GM23338 (cell line): ENCODE measurements at regions not wholly inside any gene's neighbourhood (a gene's known extent, or its start where the extent isn't known, plus 50 kb on each side); places are given as distances from the start of the nearest gene placed in this dataset.

Experiments
- ATAC-seq: fragments of 200-7000 bp; cut with Tn5 transposase; 3 replicates; pipeline ENCODE4 v1.9.1; 2020
- DNase-seq: peaks from one replicate; pipeline ENCODE4 v3.0.0-alpha.2; 2015; ENCODE audit warnings: low spot score
- H2AFZ ChIP-seq: fragments of 200-600 bp; sonication (generic); 2 replicates; pipeline ENCODE4 v1.8.0; 2016; ENCODE audit warnings: antibody characterized with exemption, mild to moderate bottlenecking, moderate library complexity
- H3F3A ChIP-seq: fragments of 200-600 bp; sonication (generic); replicated peaks from 2 replicates; pipeline ENCODE4 v1.8.0; 2017; ENCODE audit warnings: antibody characterized with exemption, mixed run types, low read depth
- H3K27ac ChIP-seq: fragments of 200-600 bp; sonication (generic); 2 replicates; pipeline ENCODE4 v1.6.1; 2016; ENCODE audit warnings: low read depth
- H3K27me3 ChIP-seq: fragments of 200-600 bp; sonication (generic); 2 replicates; pipeline ENCODE4 v1.8.0; 2016; ENCODE audit warnings: mild to moderate bottlenecking, mixed run types, moderate library complexity; ENCODE audit not compliant: insufficient read depth
- H3K36me3 ChIP-seq: fragments of 200-600 bp; sonication (generic); 2 replicates; pipeline ENCODE4 v1.8.0; 2016; ENCODE audit warnings: mild to moderate bottlenecking; ENCODE audit not compliant: insufficient read depth
- H3K4me1 ChIP-seq: fragments of 200-600 bp; sonication (generic); 2 replicates; pipeline ENCODE4 v1.8.0; 2016; ENCODE audit warnings: mild to moderate bottlenecking, moderate library complexity; ENCODE audit not compliant: insufficient read depth
- H3K4me2 ChIP-seq: fragments of 200-600 bp; sonication (generic); 2 replicates; pipeline ENCODE4 v1.7.1; 2017; ENCODE audit warnings: mixed run types
- H3K4me3 ChIP-seq: fragments of 200-600 bp; sonication (generic); 2 replicates; pipeline ENCODE4 v1.6.1; 2016; ENCODE audit warnings: mixed run types
- H3K79me2 ChIP-seq: fragments of 200-600 bp; sonication (generic); replicated peaks from 2 replicates; pipeline ENCODE4 v1.8.0; 2017; ENCODE audit warnings: mild to moderate bottlenecking; ENCODE audit not compliant: insufficient read depth
- H3K9me2 ChIP-seq: fragments of 200-600 bp; sonication (generic); 2 replicates; pipeline ENCODE4 v1.8.0; 2017; ENCODE audit not compliant: insufficient read depth
- H4K20me1 ChIP-seq: fragments of 200-600 bp; sonication (generic); replicated peaks from 2 replicates; pipeline ENCODE4 v1.8.0; 2017; ENCODE audit warnings: mild to moderate bottlenecking; ENCODE audit not compliant: insufficient read depth
- H3K27ac Mint-ChIP-seq: 2 replicates; pipeline ENCODE4 v1.8.0; 2020; ENCODE audit warnings: inconsistent platforms, mild to moderate bottlenecking, moderate library complexity, mixed read lengths
- H3K27me3 Mint-ChIP-seq: 3 replicates; pipeline ENCODE4 v1.8.0; 2022; ENCODE audit warnings: low read depth, mild to moderate bottlenecking, moderate library complexity, mixed read lengths, inconsistent platforms; ENCODE audit not compliant: insufficient read depth, poor library complexity
- H3K36me3 Mint-ChIP-seq: 3 replicates; pipeline ENCODE4 v1.8.0; 2021; ENCODE audit warnings: low read depth, mild to moderate bottlenecking, inconsistent platforms, moderate library complexity, mixed read lengths
- H3K4me1 Mint-ChIP-seq: 3 replicates; pipeline ENCODE4 v1.8.0; 2020; ENCODE audit warnings: mild to moderate bottlenecking, inconsistent platforms, mixed read lengths
- H3K4me3 Mint-ChIP-seq: 3 replicates; pipeline ENCODE4 v1.8.0; 2021; ENCODE audit warnings: moderate library complexity, mild to moderate bottlenecking, inconsistent platforms, mixed read lengths
- H3K9me3 Mint-ChIP-seq: 3 replicates; pipeline ENCODE4 v1.8.0; 2020; ENCODE audit warnings: moderate library complexity, mild to moderate bottlenecking, inconsistent platforms, mixed read lengths
- CREB1 ChIP-seq: fragments of 250-450 bp; sonication (Bioruptor Pico); IDR thresholded peaks from 2 replicates; pipeline ENCODE4 v1.5.0; 2020; ENCODE audit warnings: low read depth, mild to moderate bottlenecking, moderate library complexity
- EZH2 ChIP-seq: fragments of 200-600 bp; sonication (generic); IDR thresholded peaks from one replicate; pipeline ENCODE4 v1.8.0; 2017; ENCODE audit warnings: antibody characterized with exemption, mild to moderate bottlenecking, low read depth; ENCODE audit not compliant: unreplicated experiment
- EZH2phosphoT487 ChIP-seq: fragments of 200-600 bp; sonication (generic); IDR thresholded peaks from one replicate; pipeline ENCODE4 v1.8.1; 2018; ENCODE audit warnings: antibody characterized with exemption; ENCODE audit not compliant: unreplicated experiment
- JUNB ChIP-seq: IDR thresholded peaks from one replicate; pipeline ENCODE4 v1.6.1; 2016; ENCODE audit warnings: antibody characterized with exemption; ENCODE audit not compliant: unreplicated experiment
- NANOG ChIP-seq: IDR thresholded peaks from 2 replicates; pipeline ENCODE4 v1.6.1; 2016; ENCODE audit warnings: antibody characterized with exemption, borderline replicate concordance
- POLR2AphosphoS5 ChIP-seq: IDR thresholded peaks from 2 replicates; pipeline ENCODE4 v1.6.1; 2016; ENCODE audit warnings: antibody characterized with exemption, low read depth
- STAT1 ChIP-seq: IDR thresholded peaks from one replicate; pipeline ENCODE4 v1.6.1; 2016; ENCODE audit warnings: antibody characterized with exemption; ENCODE audit not compliant: unreplicated experiment
- ZNF114 ChIP-seq: fragments of 250-450 bp; sonication (Bioruptor Pico); IDR thresholded peaks from 2 replicates; pipeline ENCODE4 v1.5.0; 2020; ENCODE audit warnings: mild to moderate bottlenecking, moderate library complexity
- ZNF331 ChIP-seq: fragments of 250-450 bp; sonication (Bioruptor Pico); IDR thresholded peaks from 2 replicates; pipeline ENCODE4 v1.5.0; 2020; ENCODE audit warnings: low read depth, mild to moderate bottlenecking, moderate library complexity
- TF ChIP-seq, protein P1 (sequence below), 2 experiments: fragments of 200-600 bp in 1 of 2; sonication (generic) in 1 of 2; conservative IDR thresholded peaks; 2 replicates each; pipeline versions ENCODE4 v1.5.1 to v1.6.1; 2016 to 2017; ENCODE audit warnings: antibody characterized with exemption in 2 of 2, low read depth in 2 of 2, mild to moderate bottlenecking in 2 of 2, moderate library complexity in 1 of 2
- TF ChIP-seq, protein P2 (sequence below): IDR thresholded peaks from one replicate; pipeline ENCODE4 v1.6.1; 2018; ENCODE audit warnings: antibody characterized with exemption; ENCODE audit not compliant: unreplicated experiment
- TF ChIP-seq, protein P3 (sequence below): fragments of 250-450 bp; sonication (Bioruptor Pico); IDR thresholded peaks from 2 replicates; pipeline ENCODE4 v1.5.0; 2020; ENCODE audit warnings: mild to moderate bottlenecking, moderate library complexity
- TF ChIP-seq, protein P4 (sequence below): IDR thresholded peaks from 2 replicates; pipeline ENCODE4 v1.6.1; 2016; ENCODE audit warnings: antibody characterized with exemption

DNA sequence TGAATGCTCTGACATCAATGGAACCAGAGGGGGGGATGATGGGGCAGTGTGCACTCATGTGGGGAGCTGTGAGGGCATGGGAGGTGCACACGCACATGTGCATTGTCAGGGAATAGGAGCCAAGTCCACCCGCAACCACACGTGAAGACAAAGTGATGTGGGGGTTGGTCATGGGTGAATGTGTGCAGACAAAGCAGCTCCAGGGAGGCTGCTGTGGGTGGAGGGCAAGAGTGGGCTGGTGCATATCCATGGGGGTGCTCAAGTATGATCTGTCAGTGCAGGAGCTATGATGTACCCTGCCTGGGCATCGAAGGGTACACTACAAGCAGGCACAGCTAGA lies 301.9 kb downstream of the TEX13C start:
- no peak for DNase-seq
- Mint-ChIP-seq H3K4me1 (no peaks in the 10 kb centered on the region), H3K27me3 (peaks cover 5% of the 10 kb centered on the region), H3K9me3 (no peaks in the 10 kb centered on the region), H3K27ac (no peak overlapping the region), H3K36me3 (no peaks in the 10 kb centered on the region; the same call in 2 of the 3 replicates), H3K4me3 (no peak overlapping the region)
- Histone ChIP-seq H3K27me3 (0 out of 2 replicates have a peak, but pooled peaks cover 2% of the 10 kb centered on the region), H3K4me3 (no peak overlapping the region), H3F3A (no peaks in the 10 kb centered on the region), H3K9me2 (no peaks in the 10 kb centered on the region), H2AFZ (no peak overlapping the region), H3K4me1 (no peaks in the 10 kb centered on the region), H3K79me2 (no peaks in the 10 kb centered on the region), H4K20me1 (no peaks in the 10 kb centered on the region), H3K4me2 (no peak overlapping the region), H3K27ac (no peak overlapping the region), H3K36me3 (no peaks in the 10 kb centered on the region)
- ATAC-seq = no peak
- TF ChIP-seq ZNF114 (CRISPR knock-in tag) (no peak), CREB1 (CRISPR knock-in tag) (no peak), EZH2 (no peak), JUNB (no peak), POLR2AphosphoS5 (no peak), ZNF331 (no peak), STAT1 (no peak), NANOG (no peak), EZH2phosphoT487 (no peak)
- TF ChIP-seq, protein P1, sequence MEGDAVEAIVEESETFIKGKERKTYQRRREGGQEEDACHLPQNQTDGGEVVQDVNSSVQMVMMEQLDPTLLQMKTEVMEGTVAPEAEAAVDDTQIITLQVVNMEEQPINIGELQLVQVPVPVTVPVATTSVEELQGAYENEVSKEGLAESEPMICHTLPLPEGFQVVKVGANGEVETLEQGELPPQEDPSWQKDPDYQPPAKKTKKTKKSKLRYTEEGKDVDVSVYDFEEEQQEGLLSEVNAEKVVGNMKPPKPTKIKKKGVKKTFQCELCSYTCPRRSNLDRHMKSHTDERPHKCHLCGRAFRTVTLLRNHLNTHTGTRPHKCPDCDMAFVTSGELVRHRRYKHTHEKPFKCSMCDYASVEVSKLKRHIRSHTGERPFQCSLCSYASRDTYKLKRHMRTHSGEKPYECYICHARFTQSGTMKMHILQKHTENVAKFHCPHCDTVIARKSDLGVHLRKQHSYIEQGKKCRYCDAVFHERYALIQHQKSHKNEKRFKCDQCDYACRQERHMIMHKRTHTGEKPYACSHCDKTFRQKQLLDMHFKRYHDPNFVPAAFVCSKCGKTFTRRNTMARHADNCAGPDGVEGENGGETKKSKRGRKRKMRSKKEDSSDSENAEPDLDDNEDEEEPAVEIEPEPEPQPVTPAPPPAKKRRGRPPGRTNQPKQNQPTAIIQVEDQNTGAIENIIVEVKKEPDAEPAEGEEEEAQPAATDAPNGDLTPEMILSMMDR (conservative IDR thresholded peaks at IDR 0.05; ENCODE audit: low read depth in 2 of 2) = no peak
- TF ChIP-seq, protein P2, sequence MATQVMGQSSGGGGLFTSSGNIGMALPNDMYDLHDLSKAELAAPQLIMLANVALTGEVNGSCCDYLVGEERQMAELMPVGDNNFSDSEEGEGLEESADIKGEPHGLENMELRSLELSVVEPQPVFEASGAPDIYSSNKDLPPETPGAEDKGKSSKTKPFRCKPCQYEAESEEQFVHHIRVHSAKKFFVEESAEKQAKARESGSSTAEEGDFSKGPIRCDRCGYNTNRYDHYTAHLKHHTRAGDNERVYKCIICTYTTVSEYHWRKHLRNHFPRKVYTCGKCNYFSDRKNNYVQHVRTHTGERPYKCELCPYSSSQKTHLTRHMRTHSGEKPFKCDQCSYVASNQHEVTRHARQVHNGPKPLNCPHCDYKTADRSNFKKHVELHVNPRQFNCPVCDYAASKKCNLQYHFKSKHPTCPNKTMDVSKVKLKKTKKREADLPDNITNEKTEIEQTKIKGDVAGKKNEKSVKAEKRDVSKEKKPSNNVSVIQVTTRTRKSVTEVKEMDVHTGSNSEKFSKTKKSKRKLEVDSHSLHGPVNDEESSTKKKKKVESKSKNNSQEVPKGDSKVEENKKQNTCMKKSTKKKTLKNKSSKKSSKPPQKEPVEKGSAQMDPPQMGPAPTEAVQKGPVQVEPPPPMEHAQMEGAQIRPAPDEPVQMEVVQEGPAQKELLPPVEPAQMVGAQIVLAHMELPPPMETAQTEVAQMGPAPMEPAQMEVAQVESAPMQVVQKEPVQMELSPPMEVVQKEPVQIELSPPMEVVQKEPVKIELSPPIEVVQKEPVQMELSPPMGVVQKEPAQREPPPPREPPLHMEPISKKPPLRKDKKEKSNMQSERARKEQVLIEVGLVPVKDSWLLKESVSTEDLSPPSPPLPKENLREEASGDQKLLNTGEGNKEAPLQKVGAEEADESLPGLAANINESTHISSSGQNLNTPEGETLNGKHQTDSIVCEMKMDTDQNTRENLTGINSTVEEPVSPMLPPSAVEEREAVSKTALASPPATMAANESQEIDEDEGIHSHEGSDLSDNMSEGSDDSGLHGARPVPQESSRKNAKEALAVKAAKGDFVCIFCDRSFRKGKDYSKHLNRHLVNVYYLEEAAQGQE = no peak
- TF ChIP-seq, protein P3, sequence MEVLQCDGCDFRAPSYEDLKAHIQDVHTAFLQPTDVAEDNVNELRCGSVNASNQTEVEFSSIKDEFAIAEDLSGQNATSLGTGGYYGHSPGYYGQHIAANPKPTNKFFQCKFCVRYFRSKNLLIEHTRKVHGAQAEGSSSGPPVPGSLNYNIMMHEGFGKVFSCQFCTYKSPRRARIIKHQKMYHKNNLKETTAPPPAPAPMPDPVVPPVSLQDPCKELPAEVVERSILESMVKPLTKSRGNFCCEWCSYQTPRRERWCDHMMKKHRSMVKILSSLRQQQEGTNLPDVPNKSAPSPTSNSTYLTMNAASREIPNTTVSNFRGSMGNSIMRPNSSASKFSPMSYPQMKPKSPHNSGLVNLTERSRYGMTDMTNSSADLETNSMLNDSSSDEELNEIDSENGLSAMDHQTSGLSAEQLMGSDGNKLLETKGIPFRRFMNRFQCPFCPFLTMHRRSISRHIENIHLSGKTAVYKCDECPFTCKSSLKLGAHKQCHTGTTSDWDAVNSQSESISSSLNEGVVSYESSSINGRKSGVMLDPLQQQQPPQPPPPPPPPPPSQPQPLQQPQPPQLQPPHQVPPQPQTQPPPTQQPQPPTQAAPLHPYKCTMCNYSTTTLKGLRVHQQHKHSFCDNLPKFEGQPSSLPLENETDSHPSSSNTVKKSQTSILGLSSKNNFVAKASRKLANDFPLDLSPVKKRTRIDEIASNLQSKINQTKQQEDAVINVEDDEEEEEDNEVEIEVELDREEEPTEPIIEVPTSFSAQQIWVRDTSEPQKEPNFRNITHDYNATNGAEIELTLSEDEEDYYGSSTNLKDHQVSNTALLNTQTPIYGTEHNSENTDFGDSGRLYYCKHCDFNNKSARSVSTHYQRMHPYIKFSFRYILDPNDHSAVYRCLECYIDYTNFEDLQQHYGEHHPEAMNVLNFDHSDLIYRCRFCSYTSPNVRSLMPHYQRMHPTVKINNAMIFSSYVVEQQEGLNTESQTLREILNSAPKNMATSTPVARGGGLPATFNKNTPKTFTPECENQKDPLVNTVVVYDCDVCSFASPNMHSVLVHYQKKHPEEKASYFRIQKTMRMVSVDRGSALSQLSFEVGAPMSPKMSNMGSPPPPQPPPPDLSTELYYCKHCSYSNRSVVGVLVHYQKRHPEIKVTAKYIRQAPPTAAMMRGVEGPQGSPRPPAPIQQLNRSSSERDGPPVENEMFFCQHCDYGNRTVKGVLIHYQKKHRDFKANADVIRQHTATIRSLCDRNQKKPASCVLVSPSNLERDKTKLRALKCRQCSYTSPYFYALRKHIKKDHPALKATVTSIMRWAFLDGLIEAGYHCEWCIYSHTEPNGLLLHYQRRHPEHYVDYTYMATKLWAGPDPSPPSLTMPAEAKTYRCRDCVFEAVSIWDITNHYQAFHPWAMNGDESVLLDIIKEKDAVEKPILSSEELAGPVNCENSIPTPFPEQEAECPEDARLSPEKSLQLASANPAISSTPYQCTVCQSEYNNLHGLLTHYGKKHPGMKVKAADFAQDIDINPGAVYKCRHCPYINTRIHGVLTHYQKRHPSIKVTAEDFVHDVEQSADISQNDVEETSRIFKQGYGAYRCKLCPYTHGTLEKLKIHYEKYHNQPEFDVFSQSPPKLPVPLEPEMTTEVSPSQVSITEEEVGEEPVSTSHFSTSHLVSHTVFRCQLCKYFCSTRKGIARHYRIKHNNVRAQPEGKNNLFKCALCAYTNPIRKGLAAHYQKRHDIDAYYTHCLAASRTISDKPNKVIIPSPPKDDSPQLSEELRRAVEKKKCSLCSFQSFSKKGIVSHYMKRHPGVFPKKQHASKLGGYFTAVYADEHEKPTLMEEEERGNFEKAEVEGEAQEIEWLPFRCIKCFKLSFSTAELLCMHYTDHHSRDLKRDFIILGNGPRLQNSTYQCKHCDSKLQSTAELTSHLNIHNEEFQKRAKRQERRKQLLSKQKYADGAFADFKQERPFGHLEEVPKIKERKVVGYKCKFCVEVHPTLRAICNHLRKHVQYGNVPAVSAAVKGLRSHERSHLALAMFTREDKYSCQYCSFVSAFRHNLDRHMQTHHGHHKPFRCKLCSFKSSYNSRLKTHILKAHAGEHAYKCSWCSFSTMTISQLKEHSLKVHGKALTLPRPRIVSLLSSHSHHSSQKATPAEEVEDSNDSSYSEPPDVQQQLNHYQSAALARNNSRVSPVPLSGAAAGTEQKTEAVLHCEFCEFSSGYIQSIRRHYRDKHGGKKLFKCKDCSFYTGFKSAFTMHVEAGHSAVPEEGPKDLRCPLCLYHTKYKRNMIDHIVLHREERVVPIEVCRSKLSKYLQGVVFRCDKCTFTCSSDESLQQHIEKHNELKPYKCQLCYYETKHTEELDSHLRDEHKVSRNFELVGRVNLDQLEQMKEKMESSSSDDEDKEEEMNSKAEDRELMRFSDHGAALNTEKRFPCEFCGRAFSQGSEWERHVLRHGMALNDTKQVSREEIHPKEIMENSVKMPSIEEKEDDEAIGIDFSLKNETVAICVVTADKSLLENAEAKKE = no peak
- TF ChIP-seq, protein P4, sequence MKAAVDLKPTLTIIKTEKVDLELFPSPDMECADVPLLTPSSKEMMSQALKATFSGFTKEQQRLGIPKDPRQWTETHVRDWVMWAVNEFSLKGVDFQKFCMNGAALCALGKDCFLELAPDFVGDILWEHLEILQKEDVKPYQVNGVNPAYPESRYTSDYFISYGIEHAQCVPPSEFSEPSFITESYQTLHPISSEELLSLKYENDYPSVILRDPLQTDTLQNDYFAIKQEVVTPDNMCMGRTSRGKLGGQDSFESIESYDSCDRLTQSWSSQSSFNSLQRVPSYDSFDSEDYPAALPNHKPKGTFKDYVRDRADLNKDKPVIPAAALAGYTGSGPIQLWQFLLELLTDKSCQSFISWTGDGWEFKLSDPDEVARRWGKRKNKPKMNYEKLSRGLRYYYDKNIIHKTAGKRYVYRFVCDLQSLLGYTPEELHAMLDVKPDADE = no peak
